ENCODE measurements at regions not wholly inside any gene's neighbourhood (a gene's known extent, or its start where the extent isn't known, plus 50 kb on each side); places are given as distances from the start of the nearest gene placed in this dataset.
A peak's percentile ranks its signal among the peaks of the same experiment; 100 is the strongest.

DNA sequence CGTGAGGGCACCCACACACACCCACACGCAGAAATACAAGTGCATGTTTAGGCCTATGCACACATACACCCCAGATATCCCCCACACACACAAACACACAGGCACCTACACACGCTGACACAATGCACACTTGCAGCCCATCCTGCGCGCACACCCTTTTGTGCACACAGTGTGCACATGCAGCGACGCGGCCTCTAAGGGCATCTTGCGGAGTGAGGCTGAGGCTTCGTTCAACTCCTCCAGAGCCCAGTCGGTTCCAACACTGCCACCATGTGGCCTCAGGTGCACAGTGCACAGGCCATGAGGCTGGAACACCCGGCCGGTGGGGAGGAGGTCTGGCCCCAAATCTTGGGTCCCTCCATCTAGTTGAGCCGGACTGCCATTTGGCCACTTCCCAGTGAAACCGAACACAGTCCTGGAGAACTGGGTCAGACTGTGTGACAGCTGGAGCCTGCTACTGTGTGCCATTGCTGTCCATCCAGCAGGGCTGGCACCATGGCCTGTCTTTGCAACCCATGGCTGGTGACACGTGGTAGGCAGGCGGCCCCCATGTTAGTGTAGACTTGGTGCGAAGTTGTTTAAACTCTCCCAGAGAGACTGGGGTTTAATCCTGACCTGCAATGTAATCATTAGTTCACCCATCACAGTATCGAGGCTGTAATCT lies 97.7 kb upstream of the MVB12B start:
- TF ChIP-seq, protein P1, sequence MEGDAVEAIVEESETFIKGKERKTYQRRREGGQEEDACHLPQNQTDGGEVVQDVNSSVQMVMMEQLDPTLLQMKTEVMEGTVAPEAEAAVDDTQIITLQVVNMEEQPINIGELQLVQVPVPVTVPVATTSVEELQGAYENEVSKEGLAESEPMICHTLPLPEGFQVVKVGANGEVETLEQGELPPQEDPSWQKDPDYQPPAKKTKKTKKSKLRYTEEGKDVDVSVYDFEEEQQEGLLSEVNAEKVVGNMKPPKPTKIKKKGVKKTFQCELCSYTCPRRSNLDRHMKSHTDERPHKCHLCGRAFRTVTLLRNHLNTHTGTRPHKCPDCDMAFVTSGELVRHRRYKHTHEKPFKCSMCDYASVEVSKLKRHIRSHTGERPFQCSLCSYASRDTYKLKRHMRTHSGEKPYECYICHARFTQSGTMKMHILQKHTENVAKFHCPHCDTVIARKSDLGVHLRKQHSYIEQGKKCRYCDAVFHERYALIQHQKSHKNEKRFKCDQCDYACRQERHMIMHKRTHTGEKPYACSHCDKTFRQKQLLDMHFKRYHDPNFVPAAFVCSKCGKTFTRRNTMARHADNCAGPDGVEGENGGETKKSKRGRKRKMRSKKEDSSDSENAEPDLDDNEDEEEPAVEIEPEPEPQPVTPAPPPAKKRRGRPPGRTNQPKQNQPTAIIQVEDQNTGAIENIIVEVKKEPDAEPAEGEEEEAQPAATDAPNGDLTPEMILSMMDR (IDR thresholded peaks at IDR 0.05) = peak; percentile 85 to 93 (median 90)
- TF ChIP-seq POLR2A (IDR thresholded peaks at IDR 0.05) = no peak
